Left ventricle myocardium inferior (tissue), 1 donor: ENCODE measurements at regions not wholly inside any gene's neighbourhood (a gene's known extent, or its start where the extent isn't known, plus 50 kb on each side); places are given as distances from the start of the nearest gene placed in this dataset.

Source experiments
- DNase-seq: peaks from one replicate; pipeline ENCODE4 v3.0.0-alpha.2; 2020
- H3K27ac ChIP-seq: fragments of 200-600 bp; replicated peaks from 2 replicates; pipeline ENCODE4 v1.8.0; 2021
- H3K27me3 ChIP-seq: fragments of 200-600 bp; 2 replicates; pipeline ENCODE4 v1.8.0; 2021; ENCODE audit warnings: low read depth
- H3K36me3 ChIP-seq: fragments of 200-600 bp; 2 replicates; pipeline ENCODE4 v1.8.0; 2021
- H3K4me1 ChIP-seq: fragments of 200-600 bp; 2 replicates; pipeline ENCODE4 v1.8.0; 2021
- H3K4me3 ChIP-seq: fragments of 200-600 bp; 2 replicates; pipeline ENCODE4 v1.8.0; 2021; ENCODE audit warnings: mild to moderate bottlenecking, moderate library complexity
- H3K9me3 ChIP-seq: fragments of 200-600 bp; replicated peaks from 2 replicates; pipeline ENCODE4 v1.8.0; 2021
- CTCF ChIP-seq: fragments of 200-600 bp; IDR thresholded peaks from 2 replicates; pipeline ENCODE4 v1.8.0; 2021; ENCODE audit warnings: antibody characterized with exemption, mild to moderate bottlenecking, borderline replicate concordance
- intact Hi-C: fragments of 100-400 bp; cut with micrococcal nuclease; formaldehyde crosslinking; loops from one replicate; pipeline ENCODE4 v1.11.0; 2022
- donor health status: DM: no; HTN: yes; CAD: no; lungs with severe emphysema.

GRCh38 chr1:212182579-212182978, 102.6 kb upstream of the PPP2R5A start:
- no peak for TF ChIP-seq CTCF
- intact Hi-C loops = no loop called here
- no peaks in the 10 kb centered on the region for H3K9me3 ChIP-seq

GRCh38 chr1:212186427-212187207, 98.6 kb upstream of the PPP2R5A start:
- no peak for TF ChIP-seq CTCF
- H3K36me3 ChIP-seq = no peaks in the 10 kb centered on the region
- no peaks in the 10 kb centered on the region for H3K9me3 ChIP-seq
- H3K4me1 ChIP-seq = peaks cover 32% of the 10 kb centered on the region
- intact Hi-C loops = no loop called here
- H3K27me3 ChIP-seq = no peaks in the 10 kb centered on the region
- peak overlapping the region; percentile 57 for H3K27ac ChIP-seq
- no peak for DNase-seq
- no peak overlapping the region for H3K4me3 ChIP-seq

More at GRCh38 chr1:212182579-212182978, 102.6 kb upstream of the PPP2R5A start:
- H3K27me3 ChIP-seq = no peaks in the 10 kb centered on the region
- H3K4me3 ChIP-seq = no peak overlapping the region
- no peak for DNase-seq
- H3K36me3 ChIP-seq = no peaks in the 10 kb centered on the region
- H3K4me1 ChIP-seq = peaks cover 26% of the 10 kb centered on the region
- H3K27ac ChIP-seq = no peak overlapping the region

- Histone ChIP-seq H3K4me1 (peaks cover 31% of the 10 kb centered on the region), H3K36me3 (no peaks in the 10 kb centered on the region), H3K27ac (peak overlapping the region; percentile 57), H3K9me3 (no peaks in the 10 kb centered on the region), H3K4me3 (no peak overlapping the region), H3K27me3 (no peaks in the 10 kb centered on the region)
- no peak for DNase-seq
- TF ChIP-seq CTCF = no peak
- intact Hi-C loops = no loop called here
Observed at GRCh38 chr1:212188599-212189351, 96.4 kb upstream of the PPP2R5A start.

GRCh38 chr1:212189352-212189738, 95.9 kb upstream of the PPP2R5A start:
- peak overlapping the region; percentile 46 for H3K27ac ChIP-seq
- no peaks in the 10 kb centered on the region for H3K36me3 ChIP-seq
- H3K9me3 ChIP-seq = peaks cover under 1% of the 10 kb centered on the region
- intact Hi-C loops = no loop called here
- peaks cover 31% of the 10 kb centered on the region for H3K4me1 ChIP-seq
- no peak overlapping the region for H3K4me3 ChIP-seq
- no peak for DNase-seq
- TF ChIP-seq CTCF = no peak
- H3K27me3 ChIP-seq = no peaks in the 10 kb centered on the region

- no peak for TF ChIP-seq CTCF
- DNase-seq = no peak
Observed at GRCh38 chr1:212190169-212190568, 95.0 kb upstream of the PPP2R5A start.

More at GRCh38 chr1:212190169-212190568, 95.0 kb upstream of the PPP2R5A start:
- Histone ChIP-seq H3K27me3 (no peaks in the 10 kb centered on the region), H3K27ac (no peak overlapping the region), H3K9me3 (peaks cover 9% of the 10 kb centered on the region), H3K4me3 (no peak overlapping the region), H3K4me1 (peaks cover 31% of the 10 kb centered on the region), H3K36me3 (no peaks in the 10 kb centered on the region)
- intact Hi-C loops = no loop called here
